ENCODE measurements at regions not wholly inside any gene's neighbourhood (a gene's known extent, or its start where the extent isn't known, plus 50 kb on each side); places are given as distances from the start of the nearest gene placed in this dataset.

DNA sequence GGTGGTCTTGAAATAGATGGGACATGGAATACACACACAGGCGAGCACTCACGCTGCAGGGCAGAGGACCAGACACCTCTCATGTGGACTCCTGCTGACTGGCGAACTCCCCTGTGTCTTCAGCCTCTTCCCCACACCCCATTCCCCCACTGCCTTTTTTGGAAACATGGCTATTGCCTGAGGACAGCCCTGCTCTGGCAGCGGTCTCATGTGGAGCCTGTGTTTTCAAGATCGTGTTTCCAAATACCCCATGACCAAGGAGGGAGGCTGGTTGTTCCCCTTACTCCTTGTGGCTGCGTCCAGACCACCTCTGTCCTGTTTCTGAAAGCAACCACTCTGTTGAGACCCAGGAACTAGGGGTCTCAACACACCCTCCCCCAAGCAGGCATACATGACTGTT lies 119.4 kb downstream of the C1orf94 start:
- ATAC-seq (ENCODE audit: low read depth): no peak
- H3K27me3 ChIP-seq (replicated peaks in 1 of 4; ENCODE audit: control extremely low read depth in 1 of 4, control insufficient read depth in 3 of 4, insufficient read depth in 4 of 4, low read length in 3 of 4): no peaks in the 10 kb centered on the region
- Mint-ChIP-seq H3K9me3 (ENCODE audit: insufficient read depth) (no peaks in the 10 kb centered on the region), H3K4me1 (no peaks in the 10 kb centered on the region), H3K4me3 (no peak overlapping the region), H3K27ac (no peak overlapping the region), H3K27me3 (peaks cover 9% of the 10 kb centered on the region)
- peaks cover 0 to 3% (median 0%) of the 10 kb centered on the region in 3 donors for H3K9me3 ChIP-seq (ENCODE audit: control extremely low read depth in 1 of 3, control insufficient read depth in 2 of 3, insufficient read depth in 1 of 3, low read length in 2 of 3)
- H3K27ac ChIP-seq (ENCODE audit: low read length in 2 of 2): no peak overlapping the region
- H2AFZ ChIP-seq (ENCODE audit: insufficient read depth, low read depth, low read length, poor library complexity, severe bottlenecking): no peak overlapping the region
- CTCF ChIA-PET: no interaction called here
- no peak overlapping the region for H3K4me3 ChIP-seq (ENCODE audit: control extremely low read depth in 1 of 5, extremely low read depth in 1 of 5, insufficient read depth in 1 of 5, low read depth in 2 of 5, low read length in 4 of 5)
- POLR2A ChIA-PET: no interaction called here
- H4K20me1 ChIP-seq (ENCODE audit: control insufficient read depth, insufficient read depth, low read length, poor library complexity, severe bottlenecking): no peaks in the 10 kb centered on the region
- no peak for DNase-seq
- intact Hi-C loops (cut with micrococcal nuclease): no loop called here
- WGBS (ENCODE audit: insufficient coverage): 73% methylated on average over 6 of the region's 6 CpGs
- no peaks in the 10 kb centered on the region for H3K4me1 ChIP-seq (ENCODE audit: control insufficient read depth in 2 of 2, insufficient read depth in 2 of 2, low read length in 2 of 2)
- H3K79me2 ChIP-seq (ENCODE audit: control insufficient read depth, insufficient read depth, low read length): no peaks in the 10 kb centered on the region
- no peaks in the 10 kb centered on the region for H3K36me3 ChIP-seq (replicated peaks in 1 of 2; ENCODE audit: control extremely low read depth in 1 of 2, control insufficient read depth in 1 of 2, extremely low read depth in 1 of 2, insufficient read depth in 2 of 2, low read length in 1 of 2)
- no peak for TF ChIP-seq EZH2 (IDR thresholded peaks at IDR 0.05; ENCODE audit: borderline replicate concordance, insufficient read depth, low read depth, low read length, poor library complexity, severe bottlenecking)
- TF ChIP-seq, protein P1, sequence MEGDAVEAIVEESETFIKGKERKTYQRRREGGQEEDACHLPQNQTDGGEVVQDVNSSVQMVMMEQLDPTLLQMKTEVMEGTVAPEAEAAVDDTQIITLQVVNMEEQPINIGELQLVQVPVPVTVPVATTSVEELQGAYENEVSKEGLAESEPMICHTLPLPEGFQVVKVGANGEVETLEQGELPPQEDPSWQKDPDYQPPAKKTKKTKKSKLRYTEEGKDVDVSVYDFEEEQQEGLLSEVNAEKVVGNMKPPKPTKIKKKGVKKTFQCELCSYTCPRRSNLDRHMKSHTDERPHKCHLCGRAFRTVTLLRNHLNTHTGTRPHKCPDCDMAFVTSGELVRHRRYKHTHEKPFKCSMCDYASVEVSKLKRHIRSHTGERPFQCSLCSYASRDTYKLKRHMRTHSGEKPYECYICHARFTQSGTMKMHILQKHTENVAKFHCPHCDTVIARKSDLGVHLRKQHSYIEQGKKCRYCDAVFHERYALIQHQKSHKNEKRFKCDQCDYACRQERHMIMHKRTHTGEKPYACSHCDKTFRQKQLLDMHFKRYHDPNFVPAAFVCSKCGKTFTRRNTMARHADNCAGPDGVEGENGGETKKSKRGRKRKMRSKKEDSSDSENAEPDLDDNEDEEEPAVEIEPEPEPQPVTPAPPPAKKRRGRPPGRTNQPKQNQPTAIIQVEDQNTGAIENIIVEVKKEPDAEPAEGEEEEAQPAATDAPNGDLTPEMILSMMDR (IDR thresholded peaks at IDR 0.05): no peak
- H3K9ac ChIP-seq (ENCODE audit: low read length): no peak overlapping the region
- H3K4me2 ChIP-seq (replicated peaks; ENCODE audit: low read depth, low read length, poor library complexity, severe bottlenecking): no peak overlapping the region

DNA sequence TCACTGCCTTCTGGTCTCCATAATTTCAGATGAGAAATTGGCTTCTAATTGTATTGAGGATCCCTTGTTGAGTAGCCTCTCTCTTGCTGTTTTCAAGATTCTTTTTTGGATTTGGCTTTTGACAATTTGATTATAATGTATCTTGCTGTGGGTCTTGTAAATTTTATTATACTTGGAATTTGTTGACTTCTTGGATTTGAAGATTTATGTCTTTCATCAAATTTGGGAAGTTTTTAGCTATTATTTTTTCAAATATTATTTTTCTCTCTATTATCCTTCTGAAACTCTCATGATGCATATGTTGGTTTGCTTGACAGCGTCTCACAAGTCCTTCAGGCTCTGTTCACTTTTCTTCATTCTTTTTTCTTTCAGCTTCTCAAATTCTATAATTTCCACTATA lies 126.1 kb downstream of the C1orf94 start:
- ChIA-PET CTCF (no interaction called here), POLR2A (no interaction called here)
- H3K27me3 ChIP-seq (replicated peaks in 1 of 4; ENCODE audit: control extremely low read depth in 1 of 4, control insufficient read depth in 3 of 4, insufficient read depth in 4 of 4, low read length in 3 of 4): peaks cover 0 to 9% (median 0%) of the 10 kb centered on the region in 4 experiments
- no peaks in the 10 kb centered on the region for H4K20me1 ChIP-seq (ENCODE audit: control insufficient read depth, insufficient read depth, low read length, poor library complexity, severe bottlenecking)
- H3K36me3 ChIP-seq (replicated peaks in 1 of 2; ENCODE audit: control extremely low read depth in 1 of 2, control insufficient read depth in 1 of 2, extremely low read depth in 1 of 2, insufficient read depth in 2 of 2, low read length in 1 of 2): no peaks in the 10 kb centered on the region
- no peak overlapping the region for H3K27ac ChIP-seq (ENCODE audit: low read length in 2 of 2)
- H3K79me2 ChIP-seq (ENCODE audit: control insufficient read depth, insufficient read depth, low read length): no peaks in the 10 kb centered on the region
- peaks cover 17% of the 10 kb centered on the region for H3K27me3 Mint-ChIP-seq
- no peak overlapping the region for H2AFZ ChIP-seq (ENCODE audit: insufficient read depth, low read depth, low read length, poor library complexity, severe bottlenecking)
- no peak for TF ChIP-seq EZH2 (IDR thresholded peaks at IDR 0.05; ENCODE audit: borderline replicate concordance, insufficient read depth, low read depth, low read length, poor library complexity, severe bottlenecking)
- TF ChIP-seq, protein P1 (IDR thresholded peaks at IDR 0.05): no peak
- H3K9me3 ChIP-seq (ENCODE audit: control extremely low read depth in 1 of 3, control insufficient read depth in 2 of 3, insufficient read depth in 1 of 3, low read length in 2 of 3): peaks cover 0 to 7% (median 2%) of the 10 kb centered on the region in 3 donors
- H3K4me2 ChIP-seq (replicated peaks; ENCODE audit: low read depth, low read length, poor library complexity, severe bottlenecking): no peak overlapping the region
- H3K9me3 Mint-ChIP-seq (ENCODE audit: insufficient read depth): no peaks in the 10 kb centered on the region
- DNase-seq: no peak
- H3K4me3 Mint-ChIP-seq: no peak overlapping the region
- intact Hi-C loops (cut with micrococcal nuclease): no loop called here
- H3K9ac ChIP-seq (ENCODE audit: low read length): no peak overlapping the region
- H3K4me1 Mint-ChIP-seq: no peaks in the 10 kb centered on the region
- no peak overlapping the region for H3K4me3 ChIP-seq (ENCODE audit: control extremely low read depth in 1 of 5, extremely low read depth in 1 of 5, insufficient read depth in 1 of 5, low read depth in 2 of 5, low read length in 4 of 5)
- ATAC-seq (ENCODE audit: low read depth): no peak
- no peak overlapping the region for H3K27ac Mint-ChIP-seq
- no peaks in the 10 kb centered on the region for H3K4me1 ChIP-seq (ENCODE audit: control insufficient read depth in 2 of 2, insufficient read depth in 2 of 2, low read length in 2 of 2)
- 88% methylated on average over 1 of the region's 1 CpG for WGBS (ENCODE audit: insufficient coverage)

Measured in B cell (primary cell).